ENCODE measurements at regions not wholly inside any gene's neighbourhood (a gene's known extent, or its start where the extent isn't known, plus 50 kb on each side); places are given as distances from the start of the nearest gene placed in this dataset.
"Not testable (repeated sequence)": the region's sequence is repeated elsewhere in the genome, so short reads cannot be mapped to it uniquely, and the experiment has no call there.

DNA sequence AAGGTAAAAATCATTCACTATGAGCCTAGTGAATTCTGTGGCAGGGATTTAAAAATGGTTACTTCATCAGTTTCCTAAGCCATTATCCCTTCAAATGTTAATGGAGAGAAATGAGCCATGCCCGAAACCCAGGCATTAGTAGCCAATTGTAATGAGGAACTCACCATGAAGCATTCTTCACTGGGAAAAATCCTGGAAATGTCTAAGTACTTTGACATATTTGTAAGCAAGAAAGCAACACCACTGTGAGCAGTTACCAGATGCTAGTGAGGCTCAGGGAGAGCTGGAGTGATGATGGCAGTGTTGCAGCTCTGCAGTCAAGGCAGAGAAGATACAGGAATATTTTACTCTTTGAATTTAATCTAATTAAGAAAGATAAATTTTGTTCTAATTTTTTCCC, 220.0 kb upstream of the MBL2 start:
- DNase-seq: no peak

DNA sequence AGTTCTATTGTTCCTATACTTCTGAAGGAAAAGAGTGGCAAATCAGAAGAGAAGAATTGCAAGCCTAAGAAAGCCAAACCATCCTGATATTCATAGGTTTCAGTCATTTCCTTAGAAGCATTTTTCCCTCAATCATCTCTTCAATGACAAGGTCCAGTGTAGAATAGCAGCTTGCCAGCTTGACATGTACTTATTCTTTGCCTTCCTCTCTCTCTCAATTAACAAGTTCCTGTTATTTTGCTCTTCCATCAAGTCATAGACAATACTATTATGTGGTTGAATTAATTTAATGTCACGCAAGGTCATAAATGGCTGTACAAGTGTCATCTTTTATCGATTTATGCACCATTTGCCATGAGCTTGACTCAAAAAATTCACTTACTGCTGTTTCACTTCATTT, 216.3 kb upstream of the MBL2 start:
- no peak for DNase-seq

DNA sequence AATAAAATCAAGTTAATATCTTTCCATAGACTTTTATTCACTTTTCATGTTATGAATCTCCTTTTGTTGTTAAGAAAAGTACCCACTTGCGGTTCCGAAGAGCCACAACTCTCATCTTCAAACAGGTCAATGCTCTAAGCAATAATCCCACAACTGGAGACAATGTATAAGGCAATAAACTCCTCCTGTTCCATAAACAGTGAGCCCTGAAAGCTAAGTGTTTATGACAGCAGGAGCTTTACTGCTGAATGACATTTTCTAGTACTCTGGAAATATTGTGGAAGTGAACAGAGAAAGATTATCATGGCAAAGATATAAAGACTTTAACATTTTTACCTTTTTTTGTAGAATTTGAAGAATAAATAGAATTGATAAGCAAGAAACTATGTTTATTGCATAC, 213.5 kb upstream of the MBL2 start:
- no peak for DNase-seq

DNA sequence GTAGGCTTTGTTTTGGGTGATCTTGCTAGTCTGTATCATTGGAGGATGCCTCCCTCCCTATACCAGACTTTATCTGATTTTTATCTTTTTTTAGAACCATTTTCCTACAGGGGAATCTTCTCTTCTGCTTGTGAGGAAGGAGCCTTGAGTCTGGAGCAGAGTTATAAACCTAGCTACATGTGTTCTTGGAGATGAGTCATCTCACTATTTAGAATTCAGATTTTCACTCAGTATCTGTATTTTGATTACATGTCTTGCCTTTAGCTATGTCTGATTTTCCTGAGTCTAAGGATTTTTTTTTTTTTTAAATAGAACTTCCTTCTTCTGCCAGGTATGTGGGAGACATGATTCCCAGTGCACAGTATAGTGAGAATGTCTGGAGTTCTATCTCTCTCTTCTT, 211.6 kb upstream of the MBL2 start:
- DNase-seq: no peak

DNA sequence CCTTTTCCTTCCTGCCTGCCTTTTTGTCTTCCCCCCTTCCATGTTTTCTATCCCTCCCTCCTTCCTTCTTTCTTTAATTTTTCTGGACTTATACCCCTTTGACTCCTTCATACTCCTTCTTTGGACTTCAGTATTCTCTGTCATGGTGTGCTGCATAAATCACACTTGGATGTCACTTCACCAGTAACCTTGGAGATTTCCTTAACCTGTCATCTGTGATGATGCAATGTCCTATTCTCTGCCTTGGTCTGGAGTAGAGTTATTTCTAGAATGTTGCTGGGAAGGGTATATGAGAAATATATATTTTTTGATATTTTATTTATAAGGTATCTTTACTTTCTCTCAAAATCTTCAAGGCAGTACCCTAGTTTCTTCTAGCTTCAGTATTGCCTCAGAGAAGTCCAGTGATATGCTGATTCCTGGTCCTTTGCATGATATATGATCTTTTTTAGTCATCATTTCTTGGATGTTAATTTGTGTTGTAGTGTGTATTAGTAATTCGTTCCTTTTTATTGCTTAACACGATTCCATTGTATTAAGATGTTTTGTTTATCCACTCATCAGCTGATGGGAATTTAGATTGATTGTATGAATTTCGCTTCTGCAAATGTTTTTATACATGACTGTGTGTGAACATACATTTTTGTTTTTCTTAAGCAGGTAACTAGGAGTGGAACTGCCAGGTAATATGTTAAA, 206.9 kb upstream of the MBL2 start:
- no peak for DNase-seq

DNA sequence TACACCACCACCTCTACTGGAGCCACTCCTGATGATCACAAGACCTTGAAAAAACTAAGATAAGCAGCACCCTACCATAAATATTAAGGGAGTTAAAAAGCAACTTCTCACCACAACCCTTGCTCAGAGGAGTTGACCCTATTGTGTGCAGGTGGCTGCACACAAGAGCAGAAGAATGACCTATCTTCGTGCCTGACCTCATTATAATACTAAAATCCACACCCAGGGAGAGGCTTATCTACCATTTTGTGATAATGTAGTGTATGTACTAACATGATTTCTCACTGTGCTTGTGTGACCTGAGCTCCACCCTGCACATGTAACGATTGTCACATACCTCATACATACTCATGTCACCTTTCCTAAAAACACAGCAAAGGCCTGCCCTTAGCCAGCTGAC, 205.0 kb upstream of the MBL2 start:
- DNase-seq: no peak

DNA sequence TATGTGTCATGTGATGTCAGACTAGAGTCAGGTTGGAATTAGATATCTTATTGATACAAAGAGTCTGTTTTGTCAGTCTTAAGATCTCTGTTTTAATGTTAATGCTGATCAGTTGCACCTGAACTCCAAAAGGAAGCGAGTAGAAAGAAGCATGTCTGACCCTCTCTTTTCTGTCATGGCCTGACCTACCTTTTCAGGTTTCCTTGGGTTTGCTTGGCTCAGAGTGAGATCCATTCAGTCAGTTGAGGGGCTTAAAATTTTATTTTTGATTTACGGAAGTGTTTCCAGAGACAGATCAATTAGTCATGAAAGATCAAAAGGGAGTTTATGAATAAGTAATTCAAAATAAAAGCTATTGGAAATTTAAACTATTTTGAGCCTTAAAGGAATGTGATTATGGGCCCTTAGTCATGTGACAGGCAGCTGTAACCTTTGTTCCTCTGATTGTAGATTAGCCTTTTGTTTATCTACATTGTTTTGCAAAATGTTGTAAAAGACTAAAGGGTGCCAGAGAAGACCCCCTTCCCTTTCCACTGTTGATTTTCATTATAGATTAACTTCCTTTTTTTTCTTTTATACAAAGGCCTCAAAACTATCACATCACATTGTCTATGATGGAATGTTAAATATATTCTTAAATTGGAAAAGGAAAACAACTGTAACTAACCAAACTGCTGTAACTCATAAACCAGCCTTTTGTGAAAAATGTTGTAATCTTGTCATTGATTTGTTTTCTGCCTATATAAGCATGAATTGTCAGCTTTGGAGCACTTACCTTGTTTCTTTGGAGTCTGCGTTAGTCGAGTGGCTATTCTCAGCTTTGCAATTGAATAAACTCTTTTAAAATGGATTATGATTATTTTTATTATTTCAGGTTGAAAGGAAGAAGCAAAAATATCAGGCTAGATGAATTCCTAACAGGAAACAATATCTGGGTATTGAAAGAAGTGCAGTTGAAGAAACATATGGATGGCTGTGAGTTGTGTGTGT, 195.5 kb upstream of the MBL2 start:
- DNase-seq: no peak

DNA sequence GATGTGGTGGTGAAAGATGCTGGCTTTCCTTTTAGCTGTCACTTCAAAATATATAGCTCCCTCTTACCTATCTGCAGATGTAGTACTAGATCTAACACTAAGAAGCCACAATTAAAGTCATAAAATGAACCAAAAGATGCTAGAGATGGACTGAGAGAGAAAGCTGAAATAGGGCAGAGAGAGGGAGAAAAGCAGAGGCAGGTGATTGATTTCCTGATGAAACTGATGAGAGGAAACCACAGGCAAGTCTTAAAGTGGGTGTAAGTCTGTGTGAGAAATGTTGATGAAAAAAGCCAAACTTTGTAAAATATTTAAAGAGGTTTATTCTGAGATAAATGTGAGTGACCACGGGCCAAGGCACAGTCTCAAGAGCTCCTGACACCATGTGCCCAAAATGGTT, 194.3 kb upstream of the MBL2 start:
- no peak for DNase-seq

DNA sequence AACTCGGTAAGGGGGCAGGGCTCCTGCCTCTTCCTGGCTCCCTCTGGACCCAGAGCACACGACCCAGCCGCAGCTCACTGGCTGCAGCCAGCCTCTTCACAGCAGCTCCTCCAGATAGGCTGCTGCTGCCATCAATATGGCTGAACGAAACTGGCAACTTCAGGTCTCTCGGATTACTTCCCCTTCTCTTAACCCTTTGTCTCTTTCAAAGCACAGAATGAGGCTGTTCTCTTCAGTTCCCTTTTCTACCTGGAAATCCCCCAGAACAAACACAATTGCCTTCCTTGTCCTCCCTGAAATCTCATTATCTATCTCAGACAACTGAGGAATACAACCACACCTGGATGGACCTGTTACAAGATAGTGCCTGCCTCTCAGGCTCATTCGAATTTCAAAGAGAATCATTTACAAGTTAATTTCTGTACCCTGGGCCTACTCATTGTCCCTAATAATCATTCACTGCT, 193.4 kb upstream of the MBL2 start:
- peak; percentile 1 for DNase-seq

DNA sequence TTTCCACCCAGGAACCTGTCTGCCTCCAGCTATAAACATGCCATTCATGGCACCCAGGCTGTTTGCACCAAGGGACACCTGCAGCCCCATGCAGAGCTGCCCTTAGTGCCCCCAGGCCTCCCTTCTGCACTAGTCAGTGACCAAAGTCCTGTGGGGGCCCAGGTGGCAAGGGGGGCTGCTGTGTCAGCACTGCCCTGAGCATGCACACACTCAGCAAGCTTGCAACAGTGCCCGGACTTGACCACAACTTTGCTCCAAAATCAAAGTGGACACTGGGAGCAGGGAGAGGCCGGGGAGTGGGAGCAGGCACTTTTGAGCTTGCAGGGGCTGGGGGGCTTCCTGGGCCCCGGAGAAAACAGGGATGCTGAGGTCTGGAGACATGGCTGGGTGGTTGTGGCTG, 192.9 kb upstream of the MBL2 start:
- DNase-seq: no peak

DNA sequence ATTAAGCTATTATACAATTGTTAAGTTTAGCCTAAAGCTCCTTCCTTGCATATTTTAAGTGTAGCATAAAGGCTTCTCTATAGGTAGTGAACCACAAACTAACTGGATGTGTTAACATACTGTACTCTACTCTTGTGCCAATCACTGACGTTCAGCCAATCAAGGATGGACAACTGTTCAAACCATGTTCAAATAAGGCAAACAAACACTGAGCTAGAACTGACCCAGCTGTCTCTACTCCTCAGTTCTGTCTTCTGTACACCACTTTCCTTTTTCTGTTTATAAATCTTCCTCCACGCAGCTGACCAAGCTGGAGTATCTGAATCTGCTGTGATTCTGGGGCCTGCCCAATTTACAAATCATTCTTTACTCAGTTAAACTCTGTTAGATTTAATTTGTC, 188.7 kb upstream of the MBL2 start:
- no peak for DNase-seq

DNA sequence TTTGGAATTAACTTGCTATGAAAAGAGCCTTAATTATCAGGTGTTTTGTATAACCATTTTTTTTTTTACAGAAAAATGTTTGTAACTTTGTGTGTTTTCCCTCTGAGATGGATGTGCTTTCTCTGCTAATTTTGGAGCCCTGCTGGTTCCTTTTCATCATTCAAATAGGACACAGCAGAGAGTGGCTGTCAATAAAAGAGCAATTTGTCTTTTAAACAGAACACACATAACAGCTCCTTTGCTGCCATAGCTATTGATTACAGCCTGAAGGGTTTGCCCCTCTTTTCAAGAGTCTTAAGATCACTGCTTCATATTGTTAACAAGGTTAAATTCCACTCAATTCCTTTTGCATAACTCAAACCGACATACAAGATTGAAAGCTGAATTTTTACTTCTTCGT, 187.2 kb upstream of the MBL2 start:
- no peak for DNase-seq

DNA sequence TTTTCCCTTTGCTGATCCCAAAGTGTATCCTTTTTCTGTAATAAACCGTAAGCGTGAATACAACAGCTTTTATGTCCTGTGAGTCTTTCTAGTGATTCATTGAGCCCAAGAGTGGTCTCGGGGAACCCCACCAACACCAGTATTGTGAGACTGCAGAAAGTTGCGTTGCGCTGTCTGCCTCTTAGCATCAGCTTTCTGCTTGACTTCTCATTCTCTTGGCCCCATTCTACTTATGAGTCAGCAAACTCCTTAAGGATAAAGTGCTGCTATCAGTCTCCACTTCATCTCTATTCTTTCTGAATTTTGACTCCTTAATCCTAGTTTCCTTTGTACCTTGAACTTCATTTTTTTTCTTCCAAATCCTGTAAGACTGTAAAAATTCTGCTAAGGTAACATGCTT, 184.3 kb upstream of the MBL2 start:
- no peak for DNase-seq

DNA sequence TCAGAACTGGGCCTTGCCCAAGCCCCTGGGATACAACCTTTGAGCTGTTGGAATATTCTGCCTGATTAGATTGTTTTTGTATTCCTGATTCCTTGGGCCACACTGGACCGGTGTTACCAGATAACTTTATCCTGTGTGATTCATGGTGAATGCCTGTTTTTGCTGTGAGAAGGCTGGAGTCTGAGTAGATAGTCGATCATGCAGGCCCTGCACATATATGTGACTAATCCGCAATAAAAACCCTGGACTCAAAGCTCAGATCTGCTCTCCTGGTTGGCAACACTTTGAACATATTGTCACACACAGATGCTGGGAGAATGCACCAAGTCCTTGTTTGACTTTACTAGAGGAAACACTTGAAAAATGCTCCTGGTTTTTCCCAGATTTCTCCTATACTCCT, 183.9 kb upstream of the MBL2 start:
- DNase-seq: no peak

DNA sequence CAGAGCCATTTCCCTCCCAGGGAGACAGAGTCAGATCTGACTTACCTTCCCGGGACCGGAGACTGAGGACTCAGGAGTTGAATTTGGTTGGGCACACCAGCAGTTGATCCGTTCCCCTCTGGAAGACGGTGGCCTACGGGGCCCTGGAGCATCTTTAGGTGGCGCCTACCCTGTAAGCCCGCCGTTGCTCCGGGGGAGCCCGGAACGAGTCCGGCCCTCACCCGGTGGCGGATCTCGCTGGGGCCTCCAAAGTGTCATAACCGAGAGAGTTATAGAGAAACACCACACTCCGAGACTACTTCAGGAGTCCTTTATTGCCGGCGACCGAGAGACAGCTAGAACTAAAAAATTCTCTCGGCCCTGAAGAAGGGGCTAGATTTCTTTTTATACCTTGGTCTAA, 182.8 kb upstream of the MBL2 start:
- no peak for DNase-seq

DNA sequence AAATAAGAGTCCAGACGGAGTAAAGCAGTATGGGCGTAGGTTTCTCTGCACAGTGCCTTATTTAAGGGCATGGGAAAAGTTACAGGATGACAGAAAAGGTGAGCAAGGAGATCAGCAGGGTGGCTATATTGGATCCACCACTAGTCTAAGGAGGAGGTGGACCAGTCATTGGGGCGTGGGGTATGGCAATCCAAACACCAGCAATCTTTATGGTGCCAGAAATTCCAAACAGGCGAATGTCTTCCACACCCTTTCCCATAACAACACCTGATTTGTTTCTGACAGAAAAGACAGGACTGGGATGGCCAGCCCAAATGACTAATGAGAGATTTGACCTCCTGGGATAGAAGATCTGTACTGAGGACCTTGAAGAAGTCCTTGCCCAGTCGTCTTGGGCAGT, 181.8 kb upstream of the MBL2 start:
- DNase-seq: no peak

DNA sequence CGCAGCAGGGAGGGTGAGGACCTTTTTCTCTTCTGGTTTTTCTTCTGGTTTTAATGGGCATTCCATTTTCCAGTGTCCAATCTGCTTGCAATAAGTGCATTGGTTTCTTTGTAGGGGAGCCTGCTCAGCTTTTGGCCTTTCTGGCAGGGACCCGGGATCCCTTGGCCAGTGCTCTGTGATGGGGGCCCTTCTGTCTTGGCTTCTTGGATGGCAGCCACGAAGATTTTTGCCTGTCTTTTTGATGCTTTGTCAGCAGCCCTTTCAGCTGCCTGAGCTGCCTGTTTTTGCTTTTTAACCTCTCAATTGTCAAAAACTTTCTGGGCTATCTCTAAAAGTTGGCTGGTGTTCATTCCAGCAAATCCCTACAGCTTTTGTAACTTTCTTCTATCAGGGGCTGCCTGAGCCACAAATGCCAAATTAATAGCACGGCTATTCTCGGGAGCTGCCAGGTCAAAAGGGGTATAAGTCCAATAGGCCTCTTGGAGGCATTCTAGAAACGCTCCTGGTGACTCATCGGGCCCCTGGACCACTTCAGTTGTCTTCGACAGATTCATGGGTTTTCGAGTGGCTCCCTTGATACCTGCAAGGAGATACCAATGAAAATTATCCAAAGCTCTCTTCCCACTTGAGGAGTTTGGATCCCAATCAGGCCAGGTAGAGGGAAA, 179.9 kb upstream of the MBL2 start:
- DNase-seq: no peak

DNA sequence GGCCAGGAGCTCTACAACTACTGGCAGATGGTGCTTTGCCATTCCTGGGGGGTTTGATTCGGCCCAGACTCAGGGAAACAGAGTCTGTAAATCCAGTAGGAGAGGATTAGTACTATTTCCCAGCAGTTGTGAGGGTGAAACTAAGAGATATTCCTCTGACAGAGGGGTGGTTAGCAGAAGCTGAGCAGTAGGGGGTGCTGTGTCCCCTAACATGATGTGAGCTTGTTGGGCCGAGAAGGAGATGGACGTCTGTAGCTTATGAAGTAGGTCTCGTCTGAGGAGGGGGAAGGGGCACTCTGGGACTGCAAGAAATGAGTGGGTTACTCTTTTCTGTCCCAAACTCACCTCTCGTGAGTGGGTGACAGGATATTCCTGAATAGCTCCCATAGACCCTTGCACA, 179.2 kb upstream of the MBL2 start:
- DNase-seq: peak; percentile 4

DNA sequence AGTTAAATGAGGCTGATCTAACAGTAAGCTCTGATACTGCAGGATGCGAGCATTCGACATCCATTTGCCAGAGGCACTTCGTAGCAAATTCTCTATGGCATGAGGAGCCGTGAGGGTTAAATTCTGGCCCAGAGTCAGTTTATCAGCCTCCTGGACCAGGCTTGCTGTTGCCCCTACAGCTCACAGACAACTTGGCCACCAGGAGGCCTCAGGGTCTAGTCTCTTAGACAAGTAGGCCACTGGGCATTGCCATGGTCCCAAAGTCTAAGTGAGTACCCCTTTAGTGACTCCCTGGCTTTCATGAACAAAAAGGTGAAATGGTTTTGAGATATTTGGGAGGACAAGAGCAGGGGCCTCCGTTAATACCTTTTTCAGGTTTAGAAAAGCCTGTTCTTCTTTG, 178.0 kb upstream of the MBL2 start:
- DNase-seq: no peak

DNA sequence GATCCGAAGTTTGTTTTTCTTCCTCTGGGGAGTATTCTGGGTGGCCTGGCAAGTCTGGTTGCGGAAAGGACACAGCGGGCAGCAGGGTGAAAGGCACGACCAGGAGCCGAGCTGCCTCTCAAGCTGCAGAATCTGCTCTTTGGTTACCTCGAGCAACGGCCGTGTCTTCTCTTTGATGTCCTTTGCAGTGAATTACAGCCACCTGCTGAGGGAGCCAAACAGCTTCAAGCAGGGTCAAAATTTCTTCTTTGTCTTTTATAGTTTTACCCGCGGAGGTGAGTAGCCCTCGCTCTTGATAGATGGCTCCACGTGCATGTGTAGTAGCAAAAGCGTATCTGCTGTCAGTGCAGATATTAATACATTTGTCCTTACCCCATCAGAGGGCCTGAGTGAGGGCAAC, 177.3 kb upstream of the MBL2 start:
- DNase-seq: no peak

DNA sequence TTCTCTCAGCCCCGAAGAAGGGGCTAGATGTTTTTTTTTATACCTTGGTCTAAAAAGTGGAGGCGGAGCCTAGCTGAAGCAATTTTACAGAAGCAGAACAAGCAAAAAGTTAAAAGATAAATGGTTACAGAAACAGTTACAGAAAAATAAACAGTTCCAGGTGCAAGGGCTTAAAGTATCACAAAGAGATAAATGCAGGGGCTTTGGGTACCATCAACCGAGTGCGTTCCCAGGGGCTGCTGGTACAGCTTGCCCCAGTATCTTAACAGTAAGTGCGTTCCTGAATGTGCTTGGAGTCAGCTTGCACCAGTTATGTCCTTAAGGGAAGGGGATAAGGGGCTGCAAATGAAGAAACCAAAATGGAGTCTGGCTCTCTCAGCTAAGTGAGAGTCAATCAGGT, 173.9 kb upstream of the MBL2 start:
- DNase-seq: no peak

DNA sequence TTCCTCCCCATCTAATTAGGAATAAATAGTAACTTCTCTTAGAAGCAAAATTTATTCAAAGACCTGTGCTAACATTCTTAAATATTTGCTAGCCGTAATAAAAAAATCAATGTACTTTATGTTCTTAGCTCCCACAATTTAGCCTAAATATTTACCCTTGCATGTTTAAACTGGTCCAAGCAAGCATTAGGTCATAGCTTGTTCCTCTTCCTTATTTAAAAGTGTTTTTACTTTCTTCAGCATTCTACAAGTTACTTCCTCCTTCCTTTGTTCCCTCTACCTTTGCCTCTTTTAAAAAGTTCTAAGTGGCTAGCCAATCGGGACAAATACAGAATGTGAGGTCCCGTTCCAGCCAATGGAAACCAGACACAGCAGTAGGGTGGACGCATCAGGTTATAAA, 172.9 kb upstream of the MBL2 start:
- DNase-seq: not testable (repeated sequence)

DNA sequence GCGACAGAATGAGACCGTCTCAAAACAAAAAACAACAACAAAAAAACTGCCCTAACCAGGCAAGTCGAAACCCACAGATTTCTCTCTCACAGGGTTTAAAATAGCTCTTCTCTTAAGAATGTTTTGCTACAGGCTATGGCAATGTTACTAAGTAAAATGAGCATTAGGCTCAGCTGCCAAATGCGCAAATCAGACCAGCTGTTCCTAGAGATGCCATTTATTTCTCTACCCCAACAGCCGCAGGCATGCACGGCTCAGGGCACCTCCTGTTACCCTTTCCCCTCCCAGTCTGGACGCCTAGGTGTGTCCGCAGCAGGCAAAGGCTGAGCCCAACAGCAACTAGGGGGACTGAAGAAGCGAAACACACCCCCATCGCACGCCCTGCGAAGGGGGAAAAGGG, 168.3 kb upstream of the MBL2 start:
- DNase-seq: no peak

DNA sequence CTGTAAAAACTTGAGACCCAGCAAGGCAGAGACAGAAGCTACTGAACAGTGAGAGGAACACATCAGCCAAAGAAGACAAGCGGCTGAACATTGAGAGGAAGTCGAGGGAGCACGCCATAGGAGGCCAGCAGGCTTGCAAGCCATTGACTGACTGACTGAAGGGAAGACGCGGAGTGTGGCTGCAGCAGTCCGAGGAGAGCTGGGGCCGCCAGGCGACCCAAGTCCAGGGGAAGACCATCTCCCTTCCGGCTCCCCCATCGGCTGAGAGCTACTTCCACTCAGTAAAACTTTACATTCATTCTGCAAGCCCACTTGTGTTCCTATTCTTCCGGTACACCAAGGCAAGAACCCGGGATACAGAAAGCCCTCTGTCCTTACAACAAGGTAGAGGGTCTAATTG, 167.3 kb upstream of the MBL2 start:
- DNase-seq: no peak
